ENCODE measurements at regions not wholly inside any gene's neighbourhood (a gene's known extent, or its start where the extent isn't known, plus 50 kb on each side); places are given as distances from the start of the nearest gene placed in this dataset.

- H4K8ac ChIP-seq (ENCODE audit: low read length): no peak overlapping the region
- H3K23ac ChIP-seq (ENCODE audit: low read length in 2 of 2): no peak overlapping the region
- H3K27ac ChIP-seq (ENCODE audit: low read length, poor library complexity, severe bottlenecking): no peak overlapping the region
- no peak overlapping the region for H2BK12ac ChIP-seq (ENCODE audit: low read length in 2 of 2)
- H3K18ac ChIP-seq (ENCODE audit: low read depth in 1 of 2, low read length in 2 of 2): no peak overlapping the region
- H3K4me1 ChIP-seq (ENCODE audit: control insufficient read depth, insufficient read depth, low read depth, low read length): no peaks in the 10 kb centered on the region
- H3K27me3 ChIP-seq (ENCODE audit: control insufficient read depth in 1 of 2, insufficient read depth in 1 of 2, low read length in 2 of 2): no peaks in the 10 kb centered on the region
- WGBS: 57% methylated on average over 1 of the region's 3 CpGs
- no peak overlapping the region for H3K14ac ChIP-seq (ENCODE audit: low read length in 2 of 2)
- H3K79me1 ChIP-seq (replicated peaks; ENCODE audit: low read length, poor library complexity, severe bottlenecking): no peaks in the 10 kb centered on the region
- DNase-seq: no peak
- no peak overlapping the region for H2BK5ac ChIP-seq (ENCODE audit: low read depth, low read length, poor library complexity, severe bottlenecking)
- H2BK120ac ChIP-seq (ENCODE audit: low read depth, low read length): no peak overlapping the region
- H4K91ac ChIP-seq (ENCODE audit: low read length): no peak overlapping the region
- no peaks in the 10 kb centered on the region for H3K36me3 ChIP-seq (ENCODE audit: control insufficient read depth in 1 of 2, insufficient read depth in 2 of 2, low read depth in 1 of 2, low read length in 2 of 2)
- no peak overlapping the region for H3K4me3 ChIP-seq (ENCODE audit: insufficient read depth in 1 of 2, low read depth in 1 of 2, low read length in 2 of 2)
- H3K9ac ChIP-seq (ENCODE audit: low read length): no peak overlapping the region
- H2BK15ac ChIP-seq (ENCODE audit: low read depth, poor library complexity, severe bottlenecking): no peak overlapping the region
- H3K9me3 ChIP-seq (ENCODE audit: control insufficient read depth, low read length): no peaks in the 10 kb centered on the region
- H3K4me2 ChIP-seq (ENCODE audit: low read length, poor library complexity, severe bottlenecking): no peak overlapping the region
- no peak overlapping the region for H2AFZ ChIP-seq (ENCODE audit: low read depth, low read length)
- no peak overlapping the region for H2AK5ac ChIP-seq (ENCODE audit: low read length, severe bottlenecking)
- H3K4ac ChIP-seq (ENCODE audit: low read depth in 1 of 2, low read length in 2 of 2): no peak overlapping the region
Observed at GRCh38 chr7:83832009-83832408, 183.1 kb upstream of the SEMA3E start.

- Histone ChIP-seq H3K18ac (ENCODE audit: low read depth in 1 of 2, low read length in 2 of 2) (no peak overlapping the region), H2BK120ac (ENCODE audit: low read depth, low read length) (no peak overlapping the region), H4K8ac (ENCODE audit: low read length) (no peak overlapping the region), H2AFZ (ENCODE audit: low read depth, low read length) (no peak overlapping the region), H2BK5ac (ENCODE audit: low read depth, low read length, poor library complexity, severe bottlenecking) (no peak overlapping the region), H3K36me3 (ENCODE audit: control insufficient read depth in 1 of 2, insufficient read depth in 2 of 2, low read depth in 1 of 2, low read length in 2 of 2) (no peaks in the 10 kb centered on the region), H2AK5ac (ENCODE audit: low read length, severe bottlenecking) (no peak overlapping the region), H3K79me1 (replicated peaks; ENCODE audit: low read length, poor library complexity, severe bottlenecking) (no peaks in the 10 kb centered on the region), H3K9ac (ENCODE audit: low read length) (no peak overlapping the region), H3K4me2 (ENCODE audit: low read length, poor library complexity, severe bottlenecking) (no peak overlapping the region), H3K4me3 (ENCODE audit: insufficient read depth in 1 of 2, low read depth in 1 of 2, low read length in 2 of 2) (no peak overlapping the region), H2BK12ac (ENCODE audit: low read length in 2 of 2) (no peak overlapping the region), H3K4me1 (ENCODE audit: control insufficient read depth, insufficient read depth, low read depth, low read length) (no peaks in the 10 kb centered on the region), H3K14ac (ENCODE audit: low read length in 2 of 2) (no peak overlapping the region), H3K23ac (ENCODE audit: low read length in 2 of 2) (no peak overlapping the region), H3K4ac (ENCODE audit: low read depth in 1 of 2, low read length in 2 of 2) (no peak overlapping the region), H2BK15ac (ENCODE audit: low read depth, poor library complexity, severe bottlenecking) (no peak overlapping the region), H3K9me3 (ENCODE audit: control insufficient read depth, low read length) (no peaks in the 10 kb centered on the region), H3K27ac (ENCODE audit: low read length, poor library complexity, severe bottlenecking) (no peak overlapping the region), H4K91ac (ENCODE audit: low read length) (no peak overlapping the region), H3K27me3 (ENCODE audit: control insufficient read depth in 1 of 2, insufficient read depth in 1 of 2, low read length in 2 of 2) (no peaks in the 10 kb centered on the region)
- no peak for DNase-seq
- WGBS: 100% methylated on average over 1 of the region's 4 CpGs
Observed at GRCh38 chr7:83827036-83827435, 178.1 kb upstream of the SEMA3E start.

- no peaks in the 10 kb centered on the region for H3K4me1 ChIP-seq (ENCODE audit: control insufficient read depth, insufficient read depth, low read depth, low read length)
- no peaks in the 10 kb centered on the region for H3K9me3 ChIP-seq (ENCODE audit: control insufficient read depth, low read length)
- WGBS: 82% methylated on average over 2 of the region's 2 CpGs
- H3K4me3 ChIP-seq (ENCODE audit: insufficient read depth in 1 of 2, low read depth in 1 of 2, low read length in 2 of 2): no peak overlapping the region
- H3K36me3 ChIP-seq (ENCODE audit: control insufficient read depth in 1 of 2, insufficient read depth in 2 of 2, low read depth in 1 of 2, low read length in 2 of 2): no peaks in the 10 kb centered on the region
- H4K91ac ChIP-seq (ENCODE audit: low read length): no peak overlapping the region
- H3K27me3 ChIP-seq (ENCODE audit: control insufficient read depth in 1 of 2, insufficient read depth in 1 of 2, low read length in 2 of 2): no peaks in the 10 kb centered on the region
- H3K9ac ChIP-seq (ENCODE audit: low read length): peak overlapping the region; percentile 15
- no peak overlapping the region for H2BK5ac ChIP-seq (ENCODE audit: low read depth, low read length, poor library complexity, severe bottlenecking)
- H2BK15ac ChIP-seq (ENCODE audit: low read depth, poor library complexity, severe bottlenecking): no peak overlapping the region
- no peak overlapping the region for H3K27ac ChIP-seq (ENCODE audit: low read length, poor library complexity, severe bottlenecking)
- H3K18ac ChIP-seq (ENCODE audit: low read depth in 1 of 2, low read length in 2 of 2): no peak overlapping the region
- H3K4me2 ChIP-seq (ENCODE audit: low read length, poor library complexity, severe bottlenecking): no peak overlapping the region
- no peak for DNase-seq
- no peak overlapping the region for H4K8ac ChIP-seq (ENCODE audit: low read length)
- H2AFZ ChIP-seq (ENCODE audit: low read depth, low read length): no peak overlapping the region
- no peak overlapping the region for H2BK120ac ChIP-seq (ENCODE audit: low read depth, low read length)
- no peak overlapping the region for H2AK5ac ChIP-seq (ENCODE audit: low read length, severe bottlenecking)
- H2BK12ac ChIP-seq (ENCODE audit: low read length in 2 of 2): no peak overlapping the region
- no peaks in the 10 kb centered on the region for H3K79me1 ChIP-seq (replicated peaks; ENCODE audit: low read length, poor library complexity, severe bottlenecking)
- H3K4ac ChIP-seq (ENCODE audit: low read depth in 1 of 2, low read length in 2 of 2): no peak overlapping the region
- no peak overlapping the region for H3K14ac ChIP-seq (ENCODE audit: low read length in 2 of 2)
- no peak overlapping the region for H3K23ac ChIP-seq (ENCODE audit: low read length in 2 of 2)
Observed at GRCh38 chr7:83824214-83824613, 175.3 kb upstream of the SEMA3E start.

- Histone ChIP-seq H3K4me3 (ENCODE audit: insufficient read depth in 1 of 2, low read depth in 1 of 2, low read length in 2 of 2) (no peak overlapping the region), H2AK5ac (ENCODE audit: low read length, severe bottlenecking) (no peak overlapping the region), H3K9me3 (ENCODE audit: control insufficient read depth, low read length) (no peaks in the 10 kb centered on the region), H3K4me2 (ENCODE audit: low read length, poor library complexity, severe bottlenecking) (no peak overlapping the region), H2BK120ac (ENCODE audit: low read depth, low read length) (no peak overlapping the region), H3K27me3 (ENCODE audit: control insufficient read depth in 1 of 2, insufficient read depth in 1 of 2, low read length in 2 of 2) (no peaks in the 10 kb centered on the region), H3K4ac (ENCODE audit: low read depth in 1 of 2, low read length in 2 of 2) (no peak overlapping the region), H3K23ac (ENCODE audit: low read length in 2 of 2) (no peak overlapping the region), H3K18ac (ENCODE audit: low read depth in 1 of 2, low read length in 2 of 2) (no peak overlapping the region), H2BK5ac (ENCODE audit: low read depth, low read length, poor library complexity, severe bottlenecking) (no peak overlapping the region), H2AFZ (ENCODE audit: low read depth, low read length) (no peak overlapping the region), H3K27ac (ENCODE audit: low read length, poor library complexity, severe bottlenecking) (no peak overlapping the region), H2BK15ac (ENCODE audit: low read depth, poor library complexity, severe bottlenecking) (no peak overlapping the region), H3K79me1 (replicated peaks; ENCODE audit: low read length, poor library complexity, severe bottlenecking) (no peaks in the 10 kb centered on the region), H3K36me3 (ENCODE audit: control insufficient read depth in 1 of 2, insufficient read depth in 2 of 2, low read depth in 1 of 2, low read length in 2 of 2) (no peaks in the 10 kb centered on the region), H2BK12ac (ENCODE audit: low read length in 2 of 2) (no peak overlapping the region), H4K91ac (ENCODE audit: low read length) (no peak overlapping the region), H3K9ac (ENCODE audit: low read length) (no peak overlapping the region), H3K4me1 (ENCODE audit: control insufficient read depth, insufficient read depth, low read depth, low read length) (no peaks in the 10 kb centered on the region), H4K8ac (ENCODE audit: low read length) (no peak overlapping the region), H3K14ac (ENCODE audit: low read length in 2 of 2) (no peak overlapping the region)
- no peak for DNase-seq
- WGBS: 90% methylated on average over 3 of the region's 3 CpGs
Observed at GRCh38 chr7:83821866-83822265, 172.9 kb upstream of the SEMA3E start.

All from mesenchymal stem cell (in vitro differentiated cells and primary cell).